Endodermal cell (in vitro differentiated cells): ENCODE measurements at regions not wholly inside any gene's neighbourhood (a gene's known extent, or its start where the extent isn't known, plus 50 kb on each side); places are given as distances from the start of the nearest gene placed in this dataset.

Experiments
- DNase-seq: peaks from one replicate; pipeline ENCODE4 v3.0.0-alpha.2; 2017
- H3K27ac ChIP-seq: 2 replicates; pipeline ENCODE4 v1.5.1; 2013; ENCODE audit warnings: mild to moderate bottlenecking, low read depth, low read length, moderate library complexity
- H3K27me3 ChIP-seq: 2 replicates; pipeline ENCODE4 v1.6.1; 2013; ENCODE audit warnings: mild to moderate bottlenecking, low read length, moderate library complexity; ENCODE audit not compliant: insufficient read depth, control insufficient read depth, poor library complexity, severe bottlenecking
- H3K36me3 ChIP-seq: 2 replicates; pipeline ENCODE4 v1.7.0; 2013; ENCODE audit warnings: mild to moderate bottlenecking, low read length, moderate library complexity; ENCODE audit not compliant: control insufficient read depth, insufficient read depth
- H3K4me1 ChIP-seq: one replicate; pipeline ENCODE4 v1.7.0; 2013; ENCODE audit warnings: low read length; ENCODE audit not compliant: control insufficient read depth, insufficient read depth
- H3K4me3 ChIP-seq: 2 replicates; pipeline ENCODE4 v1.5.1; 2013; ENCODE audit warnings: mild to moderate bottlenecking, low read length, moderate library complexity
- H3K9ac ChIP-seq: 2 replicates; pipeline ENCODE4 v1.6.1; 2013; ENCODE audit warnings: mild to moderate bottlenecking, low read length, moderate library complexity; ENCODE audit not compliant: poor library complexity, severe bottlenecking; ENCODE audit errors: extremely low read depth
- H3K9me3 ChIP-seq: 2 replicates; pipeline ENCODE4 v1.6.1; 2013; ENCODE audit warnings: mild to moderate bottlenecking, low read length, moderate library complexity; ENCODE audit not compliant: control insufficient read depth
- H3K27ac Mint-ChIP-seq: 2 replicates; pipeline ENCODE4 v1.8.0; 2020; ENCODE audit warnings: mixed read lengths
- H3K27me3 Mint-ChIP-seq: 2 replicates; pipeline ENCODE4 v1.8.0; 2021; ENCODE audit warnings: mild to moderate bottlenecking, mixed read lengths; ENCODE audit not compliant: insufficient read depth
- H3K36me3 Mint-ChIP-seq: 2 replicates; pipeline ENCODE4 v1.8.0; 2020; ENCODE audit warnings: low read depth, mixed read lengths
- H3K4me1 Mint-ChIP-seq: 2 replicates; pipeline ENCODE4 v1.8.0; 2020; ENCODE audit warnings: mixed read lengths
- H3K4me3 Mint-ChIP-seq: 2 replicates; pipeline ENCODE4 v1.8.0; 2020; ENCODE audit warnings: mild to moderate bottlenecking, moderate library complexity, mixed read lengths
- H3K9me3 Mint-ChIP-seq: 2 replicates; pipeline ENCODE4 v1.8.0; 2020; ENCODE audit warnings: mild to moderate bottlenecking, mixed read lengths
- WGBS, 2 experiments: methylation state at CpG; one replicate each; pipeline versions ENCODE4 v1.1.5 to v1.1.7; 2013; ENCODE audit warnings: missing lambda C conversion rate in 2 of 2, mixed read lengths in 1 of 2; ENCODE audit not compliant: insufficient coverage in 1 of 2, insufficient read length in 1 of 2; 5-methylcytosine and 5-hydroxymethylcytosine counted together
- TF ChIP-seq, protein P1 (sequence below): fragments of 200-600 bp; sonication (generic); conservative IDR thresholded peaks from 2 replicates; pipeline ENCODE4 v1.5.0; 2021; ENCODE audit warnings: antibody characterized with exemption, mild to moderate bottlenecking

DNA sequence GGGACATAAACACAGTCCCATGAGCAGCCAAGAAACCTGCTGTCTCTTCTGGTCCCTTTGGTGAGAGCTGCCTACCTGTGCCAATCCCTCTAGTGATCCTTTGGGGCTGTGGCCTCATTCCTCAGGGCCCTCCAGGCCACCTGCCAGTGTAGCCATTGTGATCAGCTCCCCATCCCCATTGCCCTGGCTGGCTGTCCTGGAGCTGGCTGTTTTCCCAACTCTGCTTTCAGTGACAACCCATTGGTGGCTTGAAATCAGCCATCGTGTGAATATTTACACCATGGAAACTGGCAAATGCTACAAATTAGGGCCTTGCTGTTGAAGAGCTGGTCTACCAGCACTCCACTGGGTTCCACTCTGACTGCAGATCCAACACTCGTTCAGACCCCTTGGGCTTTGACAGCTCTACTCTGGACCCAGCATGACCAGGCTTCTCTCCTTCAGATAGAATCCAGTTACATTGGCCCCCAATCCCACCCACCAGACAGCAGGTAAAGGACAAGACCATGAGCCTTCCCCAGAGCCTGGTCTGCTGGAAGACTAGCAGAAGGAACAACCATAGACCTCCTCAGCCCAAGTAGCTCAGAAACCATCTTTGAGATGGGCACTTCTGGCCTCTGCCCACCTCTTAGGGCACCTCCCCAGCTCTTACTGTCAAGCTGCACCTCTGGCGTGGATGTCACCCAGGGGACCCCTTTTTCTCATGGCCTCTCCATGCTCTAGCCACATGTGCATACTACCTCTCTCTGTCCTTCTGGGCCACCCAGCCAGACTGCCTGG is 69.2 kb upstream of the NEK6 start:
- Histone ChIP-seq H3K4me3 (no peak overlapping the region), H3K9ac (no peak overlapping the region), H3K27me3 (peaks cover 32% of the 10 kb centered on the region), H3K27ac (no peak overlapping the region), H3K4me1 (no peaks in the 10 kb centered on the region), H3K9me3 (no peaks in the 10 kb centered on the region), H3K36me3 (no peaks in the 10 kb centered on the region)
- WGBS, 2 experiments, result 86 to 93% methylated on average over 3 of the region's 3 CpGs
- H3K27me3 Mint-ChIP-seq, result peaks cover 14% of the 10 kb centered on the region
- H3K4me3 Mint-ChIP-seq, result no peak overlapping the region
- no peak overlapping the region for H3K27ac Mint-ChIP-seq
- TF ChIP-seq, protein P1, sequence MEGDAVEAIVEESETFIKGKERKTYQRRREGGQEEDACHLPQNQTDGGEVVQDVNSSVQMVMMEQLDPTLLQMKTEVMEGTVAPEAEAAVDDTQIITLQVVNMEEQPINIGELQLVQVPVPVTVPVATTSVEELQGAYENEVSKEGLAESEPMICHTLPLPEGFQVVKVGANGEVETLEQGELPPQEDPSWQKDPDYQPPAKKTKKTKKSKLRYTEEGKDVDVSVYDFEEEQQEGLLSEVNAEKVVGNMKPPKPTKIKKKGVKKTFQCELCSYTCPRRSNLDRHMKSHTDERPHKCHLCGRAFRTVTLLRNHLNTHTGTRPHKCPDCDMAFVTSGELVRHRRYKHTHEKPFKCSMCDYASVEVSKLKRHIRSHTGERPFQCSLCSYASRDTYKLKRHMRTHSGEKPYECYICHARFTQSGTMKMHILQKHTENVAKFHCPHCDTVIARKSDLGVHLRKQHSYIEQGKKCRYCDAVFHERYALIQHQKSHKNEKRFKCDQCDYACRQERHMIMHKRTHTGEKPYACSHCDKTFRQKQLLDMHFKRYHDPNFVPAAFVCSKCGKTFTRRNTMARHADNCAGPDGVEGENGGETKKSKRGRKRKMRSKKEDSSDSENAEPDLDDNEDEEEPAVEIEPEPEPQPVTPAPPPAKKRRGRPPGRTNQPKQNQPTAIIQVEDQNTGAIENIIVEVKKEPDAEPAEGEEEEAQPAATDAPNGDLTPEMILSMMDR, result no peak
- no peaks in the 10 kb centered on the region for H3K9me3 Mint-ChIP-seq
- H3K36me3 Mint-ChIP-seq, result no peaks in the 10 kb centered on the region
- peaks cover 9% of the 10 kb centered on the region for H3K4me1 Mint-ChIP-seq
- DNase-seq, result no peak

DNA sequence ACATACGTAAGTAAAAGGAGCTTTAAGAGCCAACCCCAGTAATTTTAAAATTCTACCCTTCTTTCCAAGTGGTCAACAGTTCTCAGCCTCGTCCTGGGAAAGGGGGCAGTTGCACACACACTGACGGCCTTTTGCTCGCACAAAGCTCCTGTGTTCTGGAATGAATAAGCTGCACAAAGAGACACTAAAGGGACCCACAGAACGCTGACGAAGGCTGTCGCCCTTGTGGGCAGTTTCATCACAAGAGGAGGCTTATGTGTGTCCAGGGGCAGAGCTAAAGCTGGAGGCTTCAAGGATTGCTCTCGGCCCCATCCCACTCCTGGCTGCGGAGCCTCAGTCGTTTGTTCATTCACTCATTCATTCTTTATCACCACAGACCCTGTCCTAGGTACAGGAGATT is 67.0 kb upstream of the NEK6 start:
- peaks cover 21% of the 10 kb centered on the region for H3K27me3 ChIP-seq
- TF ChIP-seq, protein P1, result no peak
- peaks cover 9% of the 10 kb centered on the region for H3K9me3 Mint-ChIP-seq
- no peaks in the 10 kb centered on the region for H3K36me3 Mint-ChIP-seq
- no peaks in the 10 kb centered on the region for H3K9me3 ChIP-seq
- no peaks in the 10 kb centered on the region for H3K4me1 ChIP-seq
- no peak overlapping the region for H3K4me3 ChIP-seq
- H3K36me3 ChIP-seq, result no peaks in the 10 kb centered on the region
- DNase-seq, result no peak
- 86 to 92% methylated on average over 5 to 10 of the region's 10 CpGs for WGBS, 2 experiments
- no peak overlapping the region for H3K27ac ChIP-seq
- no peak overlapping the region for H3K9ac ChIP-seq
- H3K4me3 Mint-ChIP-seq, result no peak overlapping the region
- no peak overlapping the region for H3K27ac Mint-ChIP-seq
- peaks cover 9% of the 10 kb centered on the region for H3K4me1 Mint-ChIP-seq
- peaks cover 11% of the 10 kb centered on the region for H3K27me3 Mint-ChIP-seq

DNA sequence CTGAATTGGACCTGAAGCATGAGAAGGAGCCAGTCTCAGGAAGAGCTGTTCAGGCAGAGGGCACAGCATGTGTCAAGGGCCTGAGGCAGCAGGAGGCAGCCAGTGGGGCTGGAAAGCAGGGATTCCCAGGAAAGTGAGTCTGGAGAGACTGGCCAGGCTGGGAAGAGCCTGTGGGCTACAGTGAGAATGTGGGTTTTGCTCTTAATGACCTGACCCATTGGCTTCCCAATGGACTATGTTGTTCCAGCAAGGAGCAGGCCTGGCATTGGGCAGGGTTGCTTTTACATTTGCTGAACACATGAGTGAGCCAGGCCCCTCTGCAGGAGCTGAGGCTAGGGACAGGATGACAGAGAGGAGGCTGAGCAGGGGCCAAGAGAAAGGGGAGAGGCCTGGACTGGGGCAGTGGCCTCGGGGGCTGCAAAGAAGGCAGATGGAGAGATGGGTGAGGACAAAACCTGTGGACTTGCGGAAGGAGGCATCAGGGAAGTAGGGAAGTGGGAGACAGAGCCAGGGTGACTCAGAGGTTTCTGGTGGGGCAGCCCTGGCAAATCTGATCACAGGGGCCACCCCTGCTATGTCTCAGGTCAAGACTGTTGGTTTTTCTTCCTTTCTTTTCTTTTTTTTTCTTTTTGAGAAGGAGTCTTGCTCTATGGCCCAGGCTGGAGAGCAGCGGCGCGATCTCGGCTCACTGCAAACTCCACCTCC is 65.9 kb upstream of the NEK6 start:
- peaks cover 9% of the 10 kb centered on the region for H3K4me1 Mint-ChIP-seq
- H3K27me3 Mint-ChIP-seq, result peaks cover 11% of the 10 kb centered on the region
- no peak overlapping the region for H3K27ac Mint-ChIP-seq
- no peak for DNase-seq
- WGBS, 2 experiments, result 97 to 100% methylated on average over 6 of the region's 6 CpGs
- TF ChIP-seq, protein P1, result no peak
- Histone ChIP-seq H3K9me3 (no peaks in the 10 kb centered on the region), H3K9ac (no peak overlapping the region), H3K27me3 (peaks cover 15% of the 10 kb centered on the region), H3K27ac (no peak overlapping the region), H3K36me3 (no peaks in the 10 kb centered on the region), H3K4me3 (no peak overlapping the region), H3K4me1 (no peaks in the 10 kb centered on the region)
- H3K4me3 Mint-ChIP-seq, result no peak overlapping the region
- peaks cover 14% of the 10 kb centered on the region for H3K9me3 Mint-ChIP-seq
- no peaks in the 10 kb centered on the region for H3K36me3 Mint-ChIP-seq
